SK-N-SH treated with all-trans-retinoic acid at 6 μM for 48 hours (cell line): ENCODE measurements at regions not wholly inside any gene's neighbourhood (a gene's known extent, or its start where the extent isn't known, plus 50 kb on each side); places are given as distances from the start of the nearest gene placed in this dataset.

Experiments
- ISL1 ChIP-seq: fragments of 250-450 bp; sonication (Bioruptor Pico); IDR thresholded peaks from 2 replicates; pipeline ENCODE4 v2.1.2; 2022; ENCODE audit warnings: mild to moderate bottlenecking, moderate library complexity
- OSR1 ChIP-seq: fragments of 250-450 bp; sonication (Bioruptor Pico); IDR thresholded peaks from 2 replicates; pipeline ENCODE4 v1.8.0; 2022; ENCODE audit warnings: moderate library complexity, mild to moderate bottlenecking, inconsistent platforms
- PATZ1 ChIP-seq: fragments of 250-450 bp; sonication (Bioruptor Pico); IDR thresholded peaks from 2 replicates; pipeline ENCODE4 v1.8.0; 2020; ENCODE audit warnings: mild to moderate bottlenecking, moderate library complexity, borderline replicate concordance
- RARB ChIP-seq: fragments of 250-450 bp; sonication (Bioruptor Pico); IDR thresholded peaks from 2 replicates; pipeline ENCODE4 v1.8.0; 2021; ENCODE audit warnings: mild to moderate bottlenecking, moderate library complexity
- TOX ChIP-seq: fragments of 250-450 bp; sonication (Bioruptor Pico); IDR thresholded peaks from 2 replicates; pipeline ENCODE4 v1.8.0; 2021; ENCODE audit warnings: mild to moderate bottlenecking, moderate library complexity, borderline replicate concordance
- ZC3H10 ChIP-seq: fragments of 250-450 bp; sonication (Bioruptor Pico); IDR thresholded peaks from 2 replicates; pipeline ENCODE4 v1.5.1; 2021; ENCODE audit warnings: mild to moderate bottlenecking, moderate library complexity
- ZFP3 ChIP-seq: fragments of 250-450 bp; sonication (Bioruptor Pico); IDR thresholded peaks from 2 replicates; pipeline ENCODE4 v1.5.0; 2020; ENCODE audit warnings: mild to moderate bottlenecking, moderate library complexity

DNA sequence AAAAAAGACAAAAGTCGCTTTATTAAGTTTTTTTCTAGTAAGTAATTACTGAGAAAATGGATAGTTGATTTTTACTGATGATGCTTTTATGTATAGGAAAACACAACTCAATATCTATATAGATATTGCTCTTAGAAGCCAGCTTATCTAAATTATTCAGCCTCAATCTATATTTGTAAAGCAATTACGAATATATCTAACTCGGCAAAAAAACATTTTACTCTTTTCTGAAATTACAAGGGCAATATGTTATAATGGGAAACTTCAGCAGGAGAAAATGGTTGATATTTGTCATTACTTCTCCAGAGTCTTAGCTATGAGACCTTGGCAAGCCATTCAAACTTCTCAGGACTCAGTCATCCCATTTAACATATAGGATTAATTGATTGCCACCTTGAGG is 228.5 kb downstream of the SLC7A11 start:
- TF ChIP-seq ZFP3 (CRISPR knock-in tag) (no peak), ISL1 (CRISPR knock-in tag) (no peak), RARB (CRISPR knock-in tag) (no peak), OSR1 (CRISPR knock-in tag) (no peak), PATZ1 (CRISPR knock-in tag) (no peak), ZC3H10 (CRISPR knock-in tag) (no peak), TOX (CRISPR knock-in tag) (no peak)
